ENCODE measurements at regions not wholly inside any gene's neighbourhood (a gene's known extent, or its start where the extent isn't known, plus 50 kb on each side); places are given as distances from the start of the nearest gene placed in this dataset.

GRCh38 chr10:88194961-88195367 lies 331.5 kb downstream of the PTEN start:
- no peaks in the 10 kb centered on the region for H3K36me3 ChIP-seq

GRCh38 chr10:88195841-88196240 lies 332.4 kb downstream of the PTEN start:
- TF ChIP-seq CTCF (IDR thresholded peaks at IDR 0.05) = no peak
- H3K36me3 ChIP-seq = no peaks in the 10 kb centered on the region
- H3K9me3 ChIP-seq = no peaks in the 10 kb centered on the region
- H3K4me3 ChIP-seq (ENCODE audit: low read depth in 1 of 2, low read length in 1 of 2) = no peak overlapping the region
- peaks cover 0 to 11% of the 10 kb centered on the region in 2 experiments for H3K4me1 ChIP-seq (ENCODE audit: control insufficient read depth in 1 of 2, insufficient read depth in 1 of 2, low read depth in 1 of 2, low read length in 1 of 2)
- H3K27ac ChIP-seq = no peak overlapping the region
- no peaks in the 10 kb centered on the region for H3K27me3 ChIP-seq

More at GRCh38 chr10:88194961-88195367, 331.5 kb downstream of the PTEN start:
- H3K4me3 ChIP-seq (ENCODE audit: low read depth in 1 of 2, low read length in 1 of 2) = no peak overlapping the region
- H3K27me3 ChIP-seq = no peaks in the 10 kb centered on the region
- no peak for TF ChIP-seq CTCF (IDR thresholded peaks at IDR 0.05)
- no peaks in the 10 kb centered on the region for H3K9me3 ChIP-seq
- H3K4me1 ChIP-seq (ENCODE audit: control insufficient read depth in 1 of 2, insufficient read depth in 1 of 2, low read depth in 1 of 2, low read length in 1 of 2) = peaks cover 0 to 11% of the 10 kb centered on the region in 2 experiments
- no peak overlapping the region for H3K27ac ChIP-seq

GRCh38 chr10:88196291-88196690 lies 332.9 kb downstream of the PTEN start:
- Histone ChIP-seq H3K27me3 (no peaks in the 10 kb centered on the region), H3K9me3 (no peaks in the 10 kb centered on the region), H3K4me3 (ENCODE audit: low read depth in 1 of 2, low read length in 1 of 2) (no peak overlapping the region), H3K4me1 (ENCODE audit: control insufficient read depth in 1 of 2, insufficient read depth in 1 of 2, low read depth in 1 of 2, low read length in 1 of 2) (peaks cover 0 to 11% of the 10 kb centered on the region in 2 experiments), H3K36me3 (no peaks in the 10 kb centered on the region), H3K27ac (no peak overlapping the region)
- no peak for TF ChIP-seq CTCF (IDR thresholded peaks at IDR 0.05)

GRCh38 chr10:88198023-88198422 lies 334.6 kb downstream of the PTEN start:
- Histone ChIP-seq H3K27me3 (no peaks in the 10 kb centered on the region), H3K36me3 (no peaks in the 10 kb centered on the region), H3K4me3 (ENCODE audit: low read depth in 1 of 2, low read length in 1 of 2) (no peak overlapping the region), H3K27ac (no peak overlapping the region), H3K4me1 (ENCODE audit: control insufficient read depth in 1 of 2, insufficient read depth in 1 of 2, low read depth in 1 of 2, low read length in 1 of 2) (peaks cover 0 to 11% of the 10 kb centered on the region in 2 experiments), H3K9me3 (no peaks in the 10 kb centered on the region)
- no peak for TF ChIP-seq CTCF (IDR thresholded peaks at IDR 0.05)

- Histone ChIP-seq H3K27ac (no peak overlapping the region), H3K27me3 (no peaks in the 10 kb centered on the region), H3K36me3 (no peaks in the 10 kb centered on the region), H3K4me3 (ENCODE audit: low read depth in 1 of 2, low read length in 1 of 2) (no peak overlapping the region), H3K9me3 (no peaks in the 10 kb centered on the region), H3K4me1 (ENCODE audit: control insufficient read depth in 1 of 2, insufficient read depth in 1 of 2, low read depth in 1 of 2, low read length in 1 of 2) (peaks cover 0 to 11% of the 10 kb centered on the region in 2 experiments)
- no peak for TF ChIP-seq CTCF (IDR thresholded peaks at IDR 0.05)
Observed at GRCh38 chr10:88200312-88201032, 337.0 kb downstream of the PTEN start.
